ENCODE measurements at regions not wholly inside any gene's neighbourhood (a gene's known extent, or its start where the extent isn't known, plus 50 kb on each side); places are given as distances from the start of the nearest gene placed in this dataset.

DNA sequence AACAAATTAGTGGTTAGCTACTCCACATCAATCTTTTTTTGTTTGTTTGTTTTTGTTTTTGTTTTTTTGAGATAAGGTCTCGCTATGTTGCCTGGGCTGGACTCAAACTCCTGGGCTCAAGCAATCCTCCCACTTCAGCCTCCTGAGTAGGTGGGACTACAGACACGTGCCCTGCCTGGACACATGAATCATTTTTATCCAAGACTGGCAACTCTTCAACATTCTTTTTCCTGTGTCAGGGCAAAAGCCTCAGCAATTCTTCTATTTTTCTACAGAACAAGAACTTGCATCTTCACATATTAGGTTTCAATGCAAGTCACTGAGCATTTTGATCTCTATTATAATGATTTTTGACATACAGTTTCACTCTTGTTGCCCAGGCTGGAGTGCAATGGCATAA is 76.8 kb upstream of the LRCH1 start:
- Mint-ChIP-seq H3K27me3 (ENCODE audit: low read depth) (no peaks in the 10 kb centered on the region; the same call in 1 of the 2 replicates), H3K4me3 (no peak overlapping the region), H3K36me3 (no peaks in the 10 kb centered on the region), H3K27ac (no peak overlapping the region), H3K4me1 (peaks cover 6% of the 10 kb centered on the region), H3K9me3 (peaks cover 9% of the 10 kb centered on the region)
- ATAC-seq (no peak), DNase-seq (ENCODE audit: low spot score) (no peak)
- CTCF ChIA-PET = no interaction called here
- POLR2A ChIA-PET = no interaction called here
- TF ChIP-seq, protein P1, sequence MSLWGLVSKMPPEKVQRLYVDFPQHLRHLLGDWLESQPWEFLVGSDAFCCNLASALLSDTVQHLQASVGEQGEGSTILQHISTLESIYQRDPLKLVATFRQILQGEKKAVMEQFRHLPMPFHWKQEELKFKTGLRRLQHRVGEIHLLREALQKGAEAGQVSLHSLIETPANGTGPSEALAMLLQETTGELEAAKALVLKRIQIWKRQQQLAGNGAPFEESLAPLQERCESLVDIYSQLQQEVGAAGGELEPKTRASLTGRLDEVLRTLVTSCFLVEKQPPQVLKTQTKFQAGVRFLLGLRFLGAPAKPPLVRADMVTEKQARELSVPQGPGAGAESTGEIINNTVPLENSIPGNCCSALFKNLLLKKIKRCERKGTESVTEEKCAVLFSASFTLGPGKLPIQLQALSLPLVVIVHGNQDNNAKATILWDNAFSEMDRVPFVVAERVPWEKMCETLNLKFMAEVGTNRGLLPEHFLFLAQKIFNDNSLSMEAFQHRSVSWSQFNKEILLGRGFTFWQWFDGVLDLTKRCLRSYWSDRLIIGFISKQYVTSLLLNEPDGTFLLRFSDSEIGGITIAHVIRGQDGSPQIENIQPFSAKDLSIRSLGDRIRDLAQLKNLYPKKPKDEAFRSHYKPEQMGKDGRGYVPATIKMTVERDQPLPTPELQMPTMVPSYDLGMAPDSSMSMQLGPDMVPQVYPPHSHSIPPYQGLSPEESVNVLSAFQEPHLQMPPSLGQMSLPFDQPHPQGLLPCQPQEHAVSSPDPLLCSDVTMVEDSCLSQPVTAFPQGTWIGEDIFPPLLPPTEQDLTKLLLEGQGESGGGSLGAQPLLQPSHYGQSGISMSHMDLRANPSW (CRISPR knock-in tag; conservative IDR thresholded peaks at IDR 0.05; ENCODE audit: low read depth) = no peak
- TF ChIP-seq ZNF532 (CRISPR knock-in tag; IDR thresholded peaks at IDR 0.05; ENCODE audit: borderline replicate concordance) (no peak), ATF6 (CRISPR knock-in tag; IDR thresholded peaks at IDR 0.05) (no peak), ELF4 (CRISPR knock-in tag; IDR thresholded peaks at IDR 0.05; ENCODE audit: low read depth) (no peak), CTCF (IDR thresholded peaks at IDR 0.05) (no peak), AFF4 (CRISPR knock-in tag; IDR thresholded peaks at IDR 0.05; ENCODE audit: borderline replicate concordance) (no peak), RORB (CRISPR knock-in tag; IDR thresholded peaks at IDR 0.05) (no peak), ESRRA (CRISPR knock-in tag; IDR thresholded peaks at IDR 0.05; ENCODE audit: borderline replicate concordance) (no peak), JAZF1 (CRISPR knock-in tag; IDR thresholded peaks at IDR 0.05) (no peak), ETV6 (CRISPR knock-in tag; IDR thresholded peaks at IDR 0.05) (no peak)
- TF ChIP-seq, protein P2, sequence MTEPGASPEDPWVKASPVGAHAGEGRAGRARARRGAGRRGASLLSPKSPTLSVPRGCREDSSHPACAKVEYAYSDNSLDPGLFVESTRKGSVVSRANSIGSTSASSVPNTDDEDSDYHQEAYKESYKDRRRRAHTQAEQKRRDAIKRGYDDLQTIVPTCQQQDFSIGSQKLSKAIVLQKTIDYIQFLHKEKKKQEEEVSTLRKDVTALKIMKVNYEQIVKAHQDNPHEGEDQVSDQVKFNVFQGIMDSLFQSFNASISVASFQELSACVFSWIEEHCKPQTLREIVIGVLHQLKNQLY (CRISPR knock-in tag; IDR thresholded peaks at IDR 0.05) = no peak
- TF ChIP-seq, protein P3, sequence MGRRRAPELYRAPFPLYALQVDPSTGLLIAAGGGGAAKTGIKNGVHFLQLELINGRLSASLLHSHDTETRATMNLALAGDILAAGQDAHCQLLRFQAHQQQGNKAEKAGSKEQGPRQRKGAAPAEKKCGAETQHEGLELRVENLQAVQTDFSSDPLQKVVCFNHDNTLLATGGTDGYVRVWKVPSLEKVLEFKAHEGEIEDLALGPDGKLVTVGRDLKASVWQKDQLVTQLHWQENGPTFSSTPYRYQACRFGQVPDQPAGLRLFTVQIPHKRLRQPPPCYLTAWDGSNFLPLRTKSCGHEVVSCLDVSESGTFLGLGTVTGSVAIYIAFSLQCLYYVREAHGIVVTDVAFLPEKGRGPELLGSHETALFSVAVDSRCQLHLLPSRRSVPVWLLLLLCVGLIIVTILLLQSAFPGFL (CRISPR knock-in tag; IDR thresholded peaks at IDR 0.05; ENCODE audit: borderline replicate concordance) = no peak
